GM21737 (cell line): ENCODE measurements at regions not wholly inside any gene's neighbourhood (a gene's known extent, or its start where the extent isn't known, plus 50 kb on each side); places are given as distances from the start of the nearest gene placed in this dataset.

ENCODE experiments used
- ATAC-seq: cut with Tn5 transposase; IDR thresholded peaks from one replicate; pipeline ENCODE4 v1.9.1; 2021; ENCODE audit warnings: mild to moderate bottlenecking, moderate library complexity; ENCODE audit not compliant: unreplicated experiment

GRCh38 chr12:108066583-108067577 is 62.2 kb upstream of the WSCD2 start:
- ATAC-seq = no peak

DNA sequence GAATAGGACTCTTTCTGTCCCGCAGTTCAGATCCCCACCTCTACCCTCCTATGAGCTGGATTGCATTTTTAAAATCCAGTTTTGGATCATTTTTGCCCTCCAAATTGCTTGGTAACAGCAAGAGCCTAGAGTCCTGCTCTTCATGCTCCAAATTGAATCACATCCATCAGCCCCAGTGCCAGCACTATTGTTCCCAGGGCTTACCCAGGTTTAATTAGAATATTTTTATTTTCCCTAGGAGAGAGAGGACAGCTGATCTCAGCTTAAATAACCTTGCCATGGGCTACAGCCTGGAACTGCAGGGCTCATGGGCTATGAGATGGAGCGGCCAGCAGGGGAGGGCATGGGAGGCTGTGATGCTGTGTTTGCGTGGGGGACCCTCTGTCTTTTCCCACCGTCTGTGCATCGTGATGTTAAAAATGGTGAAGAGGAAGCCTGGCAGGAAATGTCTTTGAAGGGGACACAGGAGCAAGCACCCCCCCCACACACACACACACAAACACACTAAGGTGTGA is 59.4 kb upstream of the WSCD2 start:
- ATAC-seq = no peak

- no peak for ATAC-seq
Observed at GRCh38 chr12:108075561-108075960, 53.5 kb upstream of the WSCD2 start.

GRCh38 chr12:108076556-108076955 is 52.5 kb upstream of the WSCD2 start:
- ATAC-seq = no peak

GRCh38 chr12:108078428-108078827 is 50.7 kb upstream of the WSCD2 start:
- ATAC-seq = no peak
